HG03045 (cell line): ENCODE measurements at regions not wholly inside any gene's neighbourhood (a gene's known extent, or its start where the extent isn't known, plus 50 kb on each side); places are given as distances from the start of the nearest gene placed in this dataset.

Source experiments
- ATAC-seq: cut with Tn5 transposase; IDR thresholded peaks from one replicate; pipeline ENCODE4 v1.9.1; 2021; ENCODE audit warnings: mild to moderate bottlenecking, moderate library complexity; ENCODE audit not compliant: unreplicated experiment

DNA sequence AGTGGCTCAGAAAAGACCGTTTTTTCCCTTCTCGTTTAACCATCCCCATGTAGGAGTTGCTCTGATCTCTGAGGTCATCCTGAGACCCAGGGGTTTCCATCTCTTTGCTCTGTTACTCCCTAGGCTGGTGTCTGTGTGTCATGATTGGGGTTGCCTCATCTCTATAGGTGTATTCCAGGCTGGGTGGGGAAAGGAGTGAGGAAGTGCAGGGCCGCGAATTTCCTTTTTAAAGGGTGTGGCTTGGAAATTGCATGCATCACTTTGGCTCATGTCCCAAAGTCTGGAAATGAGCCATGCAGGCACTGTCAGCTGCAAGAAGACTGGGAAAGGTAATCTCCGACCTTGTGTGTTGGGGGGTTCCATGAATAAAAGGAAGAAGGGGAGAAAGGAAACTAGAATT is 201.9 kb downstream of the AACS start:
- no peak for ATAC-seq

- no peak for ATAC-seq
Measured at GRCh38 chr12:125269276-125269675, 204.0 kb downstream of the AACS start.

DNA sequence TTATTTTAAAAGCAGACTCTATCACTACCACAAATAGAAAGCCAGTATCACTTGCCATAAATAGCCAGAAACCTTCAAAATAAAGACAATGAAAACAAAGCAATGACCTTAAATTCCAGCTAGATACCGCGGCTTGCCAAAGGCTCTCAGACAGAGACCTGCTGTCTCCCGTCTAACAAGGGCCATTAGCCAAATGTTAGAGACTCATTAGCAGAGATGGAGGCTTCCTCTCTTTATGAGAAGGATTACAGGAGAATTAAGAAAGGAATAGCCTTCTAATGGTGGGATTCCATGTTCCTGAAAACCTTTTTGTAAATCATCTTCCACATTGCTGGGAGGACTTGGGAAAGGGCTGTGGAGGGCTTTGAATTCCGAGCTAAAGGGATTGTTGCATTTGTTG is 206.7 kb downstream of the AACS start:
- ATAC-seq, result no peak

- no peak for ATAC-seq
Measured at GRCh38 chr12:125272383-125272933, 207.2 kb downstream of the AACS start.

DNA sequence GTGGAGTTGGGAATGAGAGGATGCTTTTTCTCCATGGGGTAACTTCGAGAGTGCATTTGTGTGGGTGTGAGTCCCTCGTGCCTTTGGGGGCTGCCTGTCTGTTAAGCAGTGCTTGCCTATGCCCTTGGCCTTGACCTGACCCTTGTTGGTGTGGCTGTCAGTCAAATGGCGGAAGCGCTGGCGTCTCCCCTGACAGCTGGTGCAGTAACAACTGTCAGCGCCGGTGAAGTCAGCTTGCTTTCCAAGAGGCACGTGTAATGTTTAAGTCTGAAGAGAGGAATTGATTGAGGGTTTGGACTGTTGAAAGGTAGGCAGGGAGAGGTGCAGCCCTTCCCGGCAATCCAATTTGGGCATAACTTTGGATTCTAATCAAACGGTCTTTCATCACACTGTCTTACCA is 211.3 kb downstream of the AACS start:
- ATAC-seq, result no peak

DNA sequence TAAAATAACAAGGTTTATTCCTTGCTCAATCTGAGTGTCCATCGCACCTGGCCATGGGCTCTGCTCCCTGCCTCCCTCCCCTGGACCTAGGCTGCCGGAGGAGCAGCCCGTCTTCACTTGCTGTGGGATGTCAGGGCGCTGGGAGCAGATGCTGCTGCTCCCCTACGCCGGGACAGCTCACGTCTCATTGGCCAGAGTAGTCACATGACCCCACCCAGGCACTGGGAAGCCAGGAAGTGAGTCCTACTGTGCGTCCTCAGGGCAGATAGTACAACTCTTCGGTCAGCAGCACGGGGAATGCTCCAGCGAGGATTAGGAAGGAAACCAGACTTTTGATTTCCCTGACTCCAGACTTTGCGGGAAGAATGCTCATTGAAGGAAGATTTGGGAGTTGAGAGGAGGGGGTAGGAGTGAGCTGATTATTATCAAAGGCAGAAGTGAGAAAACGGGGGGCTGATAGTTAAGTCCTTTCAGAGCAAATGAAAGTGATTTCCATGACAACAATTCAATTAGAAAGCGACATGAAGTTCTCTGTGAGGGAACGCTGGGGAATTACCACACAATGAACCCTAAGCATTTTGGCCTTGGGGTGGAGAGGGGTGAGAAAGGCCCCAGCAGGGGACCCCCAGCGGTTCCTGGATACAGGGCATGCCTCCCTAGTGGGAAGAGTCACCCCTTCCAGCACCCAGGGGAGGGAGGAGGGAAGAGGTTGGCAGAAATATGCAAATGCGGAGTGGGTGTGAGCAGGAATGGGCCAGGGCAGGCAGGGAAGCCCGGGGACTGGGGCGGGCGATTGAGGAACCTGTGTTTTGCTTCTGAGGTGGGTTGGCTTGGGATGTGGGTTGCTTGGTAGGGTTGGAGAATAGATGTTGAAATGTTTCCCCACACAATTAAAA is 215.5 kb downstream of the AACS start:
- ATAC-seq, result no peak

- no peak for ATAC-seq
Measured at GRCh38 chr12:125282921-125283320, 217.7 kb downstream of the AACS start.

- no peak for ATAC-seq
Measured at GRCh38 chr12:125283521-125283920, 218.3 kb downstream of the AACS start.

DNA sequence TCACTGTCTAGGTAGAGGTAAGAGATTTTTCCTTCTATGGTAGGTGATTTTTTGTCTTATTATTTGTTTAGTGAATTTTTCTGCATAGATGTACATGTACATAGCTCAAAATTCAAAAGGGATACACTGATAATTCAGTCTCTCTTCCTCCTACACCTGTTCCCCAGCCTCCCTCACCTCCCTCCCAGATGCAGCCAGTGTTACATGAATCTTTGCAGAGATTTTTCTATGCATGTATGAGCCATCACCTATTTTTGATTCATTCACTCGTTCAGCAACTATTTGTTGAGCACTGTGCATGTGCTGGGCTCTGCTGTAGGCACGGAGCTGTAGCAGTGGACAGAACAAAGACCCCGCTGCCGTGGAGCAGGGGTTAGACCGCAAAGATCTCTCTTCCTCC is 218.9 kb downstream of the AACS start:
- no peak for ATAC-seq

GRCh38 chr12:125284945-125285685 is 219.9 kb downstream of the AACS start:
- ATAC-seq, result no peak

GRCh38 chr12:125286005-125286727 is 220.9 kb downstream of the AACS start:
- ATAC-seq, result no peak

DNA sequence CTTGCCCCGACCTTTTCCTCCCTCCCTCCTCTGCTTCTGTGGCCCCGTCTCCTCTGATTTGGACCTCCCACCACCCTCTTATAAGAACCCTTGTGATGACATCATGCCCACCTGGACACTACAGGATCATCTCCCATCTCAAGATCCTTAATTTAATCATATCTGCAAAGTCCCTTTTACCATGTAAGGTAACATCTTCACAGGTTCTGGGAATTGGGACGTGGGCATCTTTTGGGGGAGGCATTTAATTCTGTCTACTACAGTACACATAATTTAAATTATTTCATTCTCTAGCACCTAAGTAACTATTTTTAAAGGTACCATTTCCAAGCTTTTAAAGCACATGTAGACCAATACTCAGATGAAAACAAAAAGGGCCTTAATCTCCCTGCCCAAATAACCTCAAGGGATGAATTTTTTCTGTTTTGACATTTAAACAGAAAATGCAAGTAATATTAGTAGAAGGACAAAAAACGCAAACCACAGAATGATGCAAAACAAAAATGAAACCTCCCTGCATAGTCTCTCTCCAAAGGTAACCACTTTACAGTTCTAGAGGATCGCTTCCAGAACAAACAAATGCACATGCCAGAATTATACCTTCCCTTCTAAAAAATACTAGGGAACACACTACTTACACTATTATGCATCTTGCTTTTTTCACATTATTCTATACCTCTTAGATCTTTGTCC is 222.1 kb downstream of the AACS start:
- peak; percentile 60 for ATAC-seq

- no peak for ATAC-seq
Measured at GRCh38 chr12:125288931-125289928, 224.0 kb downstream of the AACS start.

- no peak for ATAC-seq
Measured at GRCh38 chr12:125289970-125290369, 224.7 kb downstream of the AACS start.

- no peak for ATAC-seq
Measured at GRCh38 chr12:125292700-125293099, 227.5 kb downstream of the AACS start.

- ATAC-seq, result no peak
Measured at GRCh38 chr12:125295550-125295949, 230.3 kb downstream of the AACS start.

DNA sequence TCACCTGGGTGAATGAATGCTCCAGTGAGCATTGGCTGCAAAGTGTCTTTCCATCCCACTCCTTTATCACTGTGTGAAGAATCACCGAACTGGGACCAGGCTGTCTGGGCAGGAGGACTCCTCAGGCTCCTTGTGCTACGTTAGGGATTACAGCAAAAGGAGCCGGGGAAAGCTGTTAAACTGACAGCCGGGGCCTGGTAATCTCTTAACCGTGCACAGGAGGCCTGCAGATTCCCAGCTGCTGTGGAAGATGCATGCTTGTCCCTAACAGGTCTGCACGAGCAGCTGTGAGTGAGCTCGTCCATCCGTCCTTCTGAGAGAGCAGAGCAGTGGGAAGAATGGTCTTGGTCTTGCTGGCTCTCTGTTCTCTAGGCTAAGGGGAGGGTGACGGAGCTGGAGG is 231.5 kb downstream of the AACS start:
- no peak for ATAC-seq

DNA sequence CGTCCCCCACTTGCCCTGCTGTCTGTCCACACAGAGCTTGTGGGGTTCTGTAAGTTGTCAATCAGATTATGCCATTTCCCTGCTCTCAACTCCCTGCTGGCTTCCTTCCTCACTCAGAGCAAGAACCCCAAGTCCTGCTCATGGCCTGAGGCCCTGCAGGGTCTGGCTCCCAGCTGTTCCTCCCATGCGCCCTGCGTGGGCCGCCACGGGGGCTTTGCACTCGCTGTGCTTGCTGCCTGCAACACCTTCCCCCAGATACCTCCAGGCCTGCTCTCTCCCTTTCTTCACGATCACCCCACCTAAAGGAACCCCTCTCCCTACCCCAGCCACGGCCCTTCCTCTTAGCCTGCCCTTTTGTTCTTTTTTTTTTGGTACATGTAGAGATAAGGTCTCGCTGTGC is 234.6 kb downstream of the AACS start:
- no peak for ATAC-seq

DNA sequence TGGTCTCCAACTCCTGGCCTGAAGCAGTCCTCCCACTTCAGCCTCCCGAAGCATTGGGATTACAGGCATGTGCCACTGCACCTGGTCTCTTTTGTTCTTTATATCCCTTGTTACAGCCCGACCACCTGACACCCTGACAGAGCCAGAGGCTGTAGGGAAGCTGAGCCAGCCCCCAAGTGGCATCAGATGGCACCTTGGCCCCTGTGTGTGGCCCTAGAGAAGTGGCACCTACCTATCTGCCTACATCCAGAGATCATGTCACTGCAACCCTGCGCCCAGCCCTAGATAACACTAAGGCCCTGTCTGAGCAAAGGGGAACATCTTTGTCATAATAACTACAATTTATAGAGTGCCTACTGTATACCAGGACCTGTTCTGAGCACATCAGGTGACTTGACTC is 235.0 kb downstream of the AACS start:
- ATAC-seq, result no peak
